Natural killer cell (primary cell): ENCODE measurements at regions not wholly inside any gene's neighbourhood (a gene's known extent, or its start where the extent isn't known, plus 50 kb on each side); places are given as distances from the start of the nearest gene placed in this dataset.

Source experiments
- ATAC-seq, 3 donors: fragments of 150-1000 bp in 2 of 3; fragments of 200-7000 bp in 1 of 3; cut with Tn5 transposase; 1 replicate in 1 of 3; 2 replicates in 2 of 3; pipeline ENCODE4 v1.10.0; 2021; ENCODE audit warnings: mild to moderate bottlenecking in 2 of 3, moderate library complexity in 2 of 3
- DNase-seq, 2 donors: peaks; one replicate each; pipeline versions ENCODE4 v3.0.0 to v3.0.0-alpha.2; 2013 to 2021; ENCODE audit warnings: mixed read lengths in 1 of 2
- H3K27ac ChIP-seq: one replicate; pipeline ENCODE4 v1.5.1; 2013; ENCODE audit warnings: mild to moderate bottlenecking, low read length
- H3K27me3 ChIP-seq: one replicate; pipeline ENCODE4 v1.6.1; 2013; ENCODE audit warnings: low read length; ENCODE audit not compliant: control insufficient read depth, insufficient read depth
- H3K36me3 ChIP-seq: one replicate; pipeline ENCODE4 v1.6.1; 2013; ENCODE audit warnings: low read length; ENCODE audit not compliant: control insufficient read depth, insufficient read depth
- H3K4me1 ChIP-seq: one replicate; pipeline ENCODE4 v1.6.1; 2013; ENCODE audit warnings: low read length; ENCODE audit not compliant: control insufficient read depth, insufficient read depth
- H3K4me3 ChIP-seq: one replicate; pipeline ENCODE4 v1.5.1; 2013; ENCODE audit warnings: low read length
- H3K9me3 ChIP-seq: one replicate; pipeline ENCODE4 v1.6.1; 2013; ENCODE audit warnings: low read length; ENCODE audit not compliant: control insufficient read depth, insufficient read depth
- H3K27ac Mint-ChIP-seq, 2 donors: one replicate each; pipeline ENCODE4 v1.8.0; 2022; ENCODE audit warnings: mild to moderate bottlenecking in 2 of 2, mixed read lengths in 2 of 2, moderate library complexity in 1 of 2
- H3K27me3 Mint-ChIP-seq, 2 donors: one replicate each; pipeline ENCODE4 v1.8.0; 2022; ENCODE audit warnings: low read depth in 2 of 2, mixed read lengths in 2 of 2
- H3K36me3 Mint-ChIP-seq: one replicate; pipeline ENCODE4 v1.8.0; 2022; ENCODE audit warnings: mixed read lengths
- H3K4me1 Mint-ChIP-seq, 2 donors: one replicate each; pipeline ENCODE4 v1.8.0; 2022; ENCODE audit warnings: mixed read lengths in 2 of 2
- H3K4me3 Mint-ChIP-seq: one replicate; pipeline ENCODE4 v1.8.0; 2022; ENCODE audit warnings: mild to moderate bottlenecking, moderate library complexity, mixed read lengths
- H3K9me3 Mint-ChIP-seq, 2 donors: one replicate each; pipeline ENCODE4 v1.8.0; 2022; ENCODE audit warnings: mixed read lengths in 2 of 2
- CTCF ChIP-seq: fragments of 200-600 bp; IDR thresholded peaks from one replicate; pipeline ENCODE4 v1.8.0; 2022; ENCODE audit warnings: antibody characterized with exemption
- WGBS: methylation state at CpG from one replicate; pipeline ENCODE4 v1.1.7; 2013; ENCODE audit warnings: missing lambda C conversion rate; ENCODE audit not compliant: insufficient coverage; 5-methylcytosine and 5-hydroxymethylcytosine counted together
- intact Hi-C: fragments of 100-400 bp; cut with micrococcal nuclease; formaldehyde crosslinking; loops from one replicate; pipeline ENCODE4 v1.14.2; 2022

GRCh38 chr1:21352586-21352985 lies 62.3 kb upstream of the ECE1 start:
- H3K4me3 Mint-ChIP-seq, result no peak overlapping the region
- Histone ChIP-seq H3K36me3 (no peaks in the 10 kb centered on the region), H3K9me3 (no peaks in the 10 kb centered on the region), H3K27ac (no peak overlapping the region), H3K4me1 (no peaks in the 10 kb centered on the region), H3K27me3 (no peaks in the 10 kb centered on the region), H3K4me3 (no peak overlapping the region)
- TF ChIP-seq CTCF, result no peak
- DNase-seq (no peak), ATAC-seq (no peak)
- peaks cover 0 to 6% of the 10 kb centered on the region in 2 donors for H3K4me1 Mint-ChIP-seq
- intact Hi-C loops, result no loop called here
- no peaks in the 10 kb centered on the region for H3K9me3 Mint-ChIP-seq
- H3K27me3 Mint-ChIP-seq, result no peaks in the 10 kb centered on the region
- no peak overlapping the region for H3K27ac Mint-ChIP-seq
- H3K36me3 Mint-ChIP-seq, result no peaks in the 10 kb centered on the region

GRCh38 chr1:21351901-21352300 lies 61.6 kb upstream of the ECE1 start:
- Mint-ChIP-seq H3K9me3 (no peaks in the 10 kb centered on the region), H3K27me3 (no peaks in the 10 kb centered on the region), H3K36me3 (no peaks in the 10 kb centered on the region), H3K4me1 (peaks cover 0 to 6% of the 10 kb centered on the region in 2 donors), H3K4me3 (no peak overlapping the region), H3K27ac (no peak overlapping the region)
- intact Hi-C loops, result no loop called here
- H3K27me3 ChIP-seq, result no peaks in the 10 kb centered on the region
- no peaks in the 10 kb centered on the region for H3K36me3 ChIP-seq
- H3K4me1 ChIP-seq, result no peaks in the 10 kb centered on the region
- 42% methylated on average over 4 of the region's 6 CpGs for WGBS
- TF ChIP-seq CTCF, result no peak
- H3K9me3 ChIP-seq, result no peaks in the 10 kb centered on the region
- no peak overlapping the region for H3K4me3 ChIP-seq
- DNase-seq (no peak), ATAC-seq (no peak)
- H3K27ac ChIP-seq, result no peak overlapping the region

GRCh38 chr1:21350202-21350885 lies 60.1 kb upstream of the ECE1 start:
- H3K4me3 Mint-ChIP-seq, result no peak overlapping the region
- no peaks in the 10 kb centered on the region for H3K36me3 Mint-ChIP-seq
- intact Hi-C loops, result no loop called here
- Histone ChIP-seq H3K27me3 (peaks cover 8% of the 10 kb centered on the region), H3K36me3 (no peaks in the 10 kb centered on the region), H3K4me3 (no peak overlapping the region), H3K9me3 (no peaks in the 10 kb centered on the region), H3K4me1 (peaks cover 10% of the 10 kb centered on the region), H3K27ac (no peak overlapping the region)
- DNase-seq (no peak), ATAC-seq (no peak)
- no peak for TF ChIP-seq CTCF
- peaks cover 0 to 6% of the 10 kb centered on the region in 2 donors for H3K4me1 Mint-ChIP-seq
- WGBS, result 93% methylated on average over 11 of the region's 11 CpGs
- no peak overlapping the region for H3K27ac Mint-ChIP-seq
- H3K27me3 Mint-ChIP-seq, result no peaks in the 10 kb centered on the region
- H3K9me3 Mint-ChIP-seq, result no peaks in the 10 kb centered on the region

GRCh38 chr1:21349693-21350092 lies 59.4 kb upstream of the ECE1 start:
- no peak overlapping the region for H3K4me3 ChIP-seq
- no peak for ATAC-seq
- intact Hi-C loops, result no loop called here
- no peak for DNase-seq
- no peaks in the 10 kb centered on the region for H3K9me3 ChIP-seq
- H3K27me3 ChIP-seq, result peaks cover 8% of the 10 kb centered on the region
- 89% methylated on average over 3 of the region's 3 CpGs for WGBS
- H3K4me1 ChIP-seq, result peaks cover 13% of the 10 kb centered on the region
- no peaks in the 10 kb centered on the region for H3K36me3 Mint-ChIP-seq
- H3K36me3 ChIP-seq, result no peaks in the 10 kb centered on the region
- H3K27ac Mint-ChIP-seq, result no peak overlapping the region
- H3K9me3 Mint-ChIP-seq, result no peaks in the 10 kb centered on the region
- no peak overlapping the region for H3K4me3 Mint-ChIP-seq
- no peak for TF ChIP-seq CTCF
- H3K4me1 Mint-ChIP-seq, result peaks cover 3 to 8% of the 10 kb centered on the region in 2 donors
- H3K27ac ChIP-seq, result no peak overlapping the region
- H3K27me3 Mint-ChIP-seq, result no peaks in the 10 kb centered on the region
